Neural cell (in vitro differentiated cells): ENCODE measurements at regions not wholly inside any gene's neighbourhood (a gene's known extent, or its start where the extent isn't known, plus 50 kb on each side); places are given as distances from the start of the nearest gene placed in this dataset.

Experiments used
- H2AFZ ChIP-seq: fragments of 200-600, 300-800 bp; sonication (generic), shearing (Covaris generic); 2 replicates; pipeline ENCODE4 v1.6.0; 2014; ENCODE audit warnings: low read depth, mild to moderate bottlenecking, antibody characterized with exemption, low read length, moderate library complexity
- H3F3A ChIP-seq: fragments of 200-600 bp; shearing (Covaris generic); 2 replicates; pipeline ENCODE4 v1.6.1; 2016; ENCODE audit warnings: mild to moderate bottlenecking, moderate library complexity, mixed read lengths, antibody characterized with exemption, low read length; ENCODE audit not compliant: insufficient read depth, poor library complexity, severe bottlenecking
- H3K27ac ChIP-seq: fragments of 200-600, 300-800 bp; sonication (generic), shearing (Covaris generic); 2 replicates; pipeline ENCODE4 v1.5.1; 2014; ENCODE audit warnings: mild to moderate bottlenecking, low read length, moderate library complexity
- H3K27me3 ChIP-seq: fragments of 300-800, 200-600 bp; sonication (generic), shearing (Covaris generic); 2 replicates; pipeline ENCODE4 v1.6.0; 2014; ENCODE audit warnings: mild to moderate bottlenecking, low read depth, low read length, moderate library complexity; ENCODE audit not compliant: insufficient read depth
- H3K36me3 ChIP-seq: fragments of 300-800, 200-600 bp; sonication (generic), shearing (Covaris generic); 2 replicates; pipeline ENCODE4 v1.5.1; 2014; ENCODE audit warnings: mild to moderate bottlenecking, antibody characterized with exemption, low read length, moderate library complexity; ENCODE audit not compliant: insufficient read depth
- H3K4me2 ChIP-seq: fragments of 300-800, 200-600 bp; sonication (generic), shearing (Covaris generic); 2 replicates; pipeline ENCODE4 v1.6.0; 2014; ENCODE audit warnings: mild to moderate bottlenecking, low read length
- H3K4me3 ChIP-seq: fragments of 300-800, 200-600 bp; sonication (generic), shearing (Covaris generic); 2 replicates; pipeline ENCODE4 v1.5.1; 2014; ENCODE audit warnings: mild to moderate bottlenecking, low read length, moderate library complexity
- H3K79me2 ChIP-seq: fragments of 200-600 bp; shearing (Covaris generic); replicated peaks from 2 replicates; pipeline ENCODE4 v1.6.0; 2014; ENCODE audit warnings: mild to moderate bottlenecking, low read length, moderate library complexity; ENCODE audit not compliant: insufficient read depth
- H3K9ac ChIP-seq: fragments of 300-800, 200-600 bp; sonication (generic), shearing (Covaris generic); 2 replicates; pipeline ENCODE4 v1.6.1; 2016; ENCODE audit warnings: mild to moderate bottlenecking, low read length, mixed read lengths
- H3K9me2 ChIP-seq: fragments of 200-600 bp; shearing (Covaris generic); 2 replicates; pipeline ENCODE4 v1.6.1; 2016; ENCODE audit warnings: mild to moderate bottlenecking, low read length, mixed read lengths; ENCODE audit not compliant: insufficient read depth
- H3K9me3 ChIP-seq: fragments of 200-600, 300-800 bp; sonication (generic), shearing (Covaris generic); 2 replicates; pipeline ENCODE4 v1.6.1; 2016; ENCODE audit warnings: mild to moderate bottlenecking, mixed run types, low read length, moderate library complexity, mixed read lengths
- H4K20me1 ChIP-seq: fragments of 200-600 bp; shearing (Covaris generic); 2 replicates; pipeline ENCODE4 v1.6.1; 2016; ENCODE audit warnings: mild to moderate bottlenecking, mixed run types; ENCODE audit not compliant: insufficient read depth
- EP300 ChIP-seq: fragments of 450-650 bp; conservative IDR thresholded peaks from 2 replicates; pipeline ENCODE4 v1.6.1; 2014; ENCODE audit warnings: antibody characterized with exemption, mild to moderate bottlenecking, moderate library complexity; ENCODE audit not compliant: poor library complexity, severe bottlenecking
- EZH2 ChIP-seq: fragments of 200-600, 300-800 bp; shearing (Covaris generic), sonication (generic); IDR thresholded peaks from 2 replicates; pipeline ENCODE4 v1.6.1; 2014; ENCODE audit warnings: antibody characterized with exemption, low read length, borderline replicate concordance, mild to moderate bottlenecking; ENCODE audit not compliant: insufficient read depth, poor library complexity, severe bottlenecking
- MXI1 ChIP-seq: fragments of 450-650 bp; conservative IDR thresholded peaks from 2 replicates; pipeline ENCODE4 v1.6.1; 2014; ENCODE audit warnings: antibody characterized with exemption, mild to moderate bottlenecking; ENCODE audit not compliant: poor library complexity, severe bottlenecking
- POLR2AphosphoS5 ChIP-seq: IDR thresholded peaks from 2 replicates; pipeline ENCODE4 v1.6.1; 2012
- RAD21 ChIP-seq: fragments of 450-650 bp; conservative IDR thresholded peaks from 2 replicates; pipeline ENCODE4 v1.6.1; 2014; ENCODE audit warnings: antibody characterized with exemption, mild to moderate bottlenecking, moderate library complexity
- REST ChIP-seq: IDR thresholded peaks from 2 replicates; pipeline ENCODE4 v1.6.1; 2012; ENCODE audit warnings: borderline replicate concordance
- SMC3 ChIP-seq: fragments of 450-650 bp; conservative IDR thresholded peaks from 2 replicates; pipeline ENCODE4 v1.6.1; 2014; ENCODE audit warnings: antibody characterized with exemption, mild to moderate bottlenecking, moderate library complexity; ENCODE audit not compliant: poor library complexity
- TAF1 ChIP-seq: IDR thresholded peaks from 2 replicates; pipeline ENCODE4 v1.6.1; 2012; ENCODE audit warnings: low read depth
- TF ChIP-seq, protein P1 (sequence below): fragments of 450-650 bp; IDR thresholded peaks from 2 replicates; pipeline ENCODE4 v1.5.1; 2014; ENCODE audit warnings: antibody characterized with exemption, mild to moderate bottlenecking, moderate library complexity; ENCODE audit not compliant: poor library complexity, severe bottlenecking

- H4K20me1 ChIP-seq: no peaks in the 10 kb centered on the region
- no peak overlapping the region for H3K4me2 ChIP-seq
- H3K9me3 ChIP-seq: no peaks in the 10 kb centered on the region
- H3K27ac ChIP-seq: no peak overlapping the region
- no peaks in the 10 kb centered on the region for H3F3A ChIP-seq
- H3K9me2 ChIP-seq: no peaks in the 10 kb centered on the region
- no peak overlapping the region for H3K4me3 ChIP-seq
- no peaks in the 10 kb centered on the region for H3K36me3 ChIP-seq
- no peaks in the 10 kb centered on the region for H3K79me2 ChIP-seq
- H3K9ac ChIP-seq: no peak overlapping the region
- TF ChIP-seq SMC3 (no peak), RAD21 (no peak), TAF1 (no peak), MXI1 (no peak), REST (no peak), EZH2 (no peak), EP300 (no peak), POLR2AphosphoS5 (no peak)
- TF ChIP-seq, protein P1, sequence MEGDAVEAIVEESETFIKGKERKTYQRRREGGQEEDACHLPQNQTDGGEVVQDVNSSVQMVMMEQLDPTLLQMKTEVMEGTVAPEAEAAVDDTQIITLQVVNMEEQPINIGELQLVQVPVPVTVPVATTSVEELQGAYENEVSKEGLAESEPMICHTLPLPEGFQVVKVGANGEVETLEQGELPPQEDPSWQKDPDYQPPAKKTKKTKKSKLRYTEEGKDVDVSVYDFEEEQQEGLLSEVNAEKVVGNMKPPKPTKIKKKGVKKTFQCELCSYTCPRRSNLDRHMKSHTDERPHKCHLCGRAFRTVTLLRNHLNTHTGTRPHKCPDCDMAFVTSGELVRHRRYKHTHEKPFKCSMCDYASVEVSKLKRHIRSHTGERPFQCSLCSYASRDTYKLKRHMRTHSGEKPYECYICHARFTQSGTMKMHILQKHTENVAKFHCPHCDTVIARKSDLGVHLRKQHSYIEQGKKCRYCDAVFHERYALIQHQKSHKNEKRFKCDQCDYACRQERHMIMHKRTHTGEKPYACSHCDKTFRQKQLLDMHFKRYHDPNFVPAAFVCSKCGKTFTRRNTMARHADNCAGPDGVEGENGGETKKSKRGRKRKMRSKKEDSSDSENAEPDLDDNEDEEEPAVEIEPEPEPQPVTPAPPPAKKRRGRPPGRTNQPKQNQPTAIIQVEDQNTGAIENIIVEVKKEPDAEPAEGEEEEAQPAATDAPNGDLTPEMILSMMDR: no peak
- H2AFZ ChIP-seq: no peak overlapping the region
- no peaks in the 10 kb centered on the region for H3K27me3 ChIP-seq
Measured at GRCh38 chr21:18661842-18662241, 258.3 kb upstream of the TMPRSS15 start.

GRCh38 chr21:18663663-18664062, 260.1 kb upstream of the TMPRSS15 start:
- Histone ChIP-seq H4K20me1 (no peaks in the 10 kb centered on the region), H3K27me3 (no peaks in the 10 kb centered on the region), H3K9me3 (no peaks in the 10 kb centered on the region), H3K79me2 (no peaks in the 10 kb centered on the region), H2AFZ (no peak overlapping the region), H3K4me3 (no peak overlapping the region), H3F3A (peaks cover 6% of the 10 kb centered on the region), H3K36me3 (no peaks in the 10 kb centered on the region), H3K9me2 (no peaks in the 10 kb centered on the region), H3K4me2 (no peak overlapping the region), H3K9ac (no peak overlapping the region), H3K27ac (no peak overlapping the region)
- TF ChIP-seq EZH2 (no peak), REST (no peak), RAD21 (no peak), MXI1 (no peak), TAF1 (no peak), POLR2AphosphoS5 (no peak), SMC3 (no peak), EP300 (no peak)
- TF ChIP-seq, protein P1: no peak
